Sigmoid colon (tissue), 4 donors: ENCODE measurements at regions not wholly inside any gene's neighbourhood (a gene's known extent, or its start where the extent isn't known, plus 50 kb on each side); places are given as distances from the start of the nearest gene placed in this dataset.

Experiments
- EP300 ChIP-seq, 4 donors: sonication (generic); formaldehyde crosslinking; IDR thresholded peaks; one replicate each; pipeline ENCODE4 v1.6.1; 2017; ENCODE audit warnings: antibody characterized with exemption in 4 of 4
- POLR2A ChIP-seq, 2 donors: fragments of 450-650 bp; IDR thresholded peaks; one replicate each; pipeline ENCODE4 v1.6.1; 2016; ENCODE audit warnings: antibody characterized with exemption in 2 of 2, mild to moderate bottlenecking in 2 of 2, moderate library complexity in 2 of 2
- POLR2AphosphoS5 ChIP-seq, 4 donors: sonication (generic); formaldehyde crosslinking; IDR thresholded peaks; one replicate each; pipeline ENCODE4 v1.6.1; 2017; ENCODE audit warnings: antibody characterized with exemption in 4 of 4
- TF ChIP-seq, protein P1 (sequence below), 4 experiments: fragments of 450-650 bp in 3 of 4; fragments of 200-600 bp in 1 of 4; IDR thresholded peaks; one replicate each; pipeline ENCODE4 v1.5.1; 2016 to 2019; ENCODE audit warnings: antibody characterized with exemption in 4 of 4, mild to moderate bottlenecking in 3 of 4, moderate library complexity in 2 of 4

DNA sequence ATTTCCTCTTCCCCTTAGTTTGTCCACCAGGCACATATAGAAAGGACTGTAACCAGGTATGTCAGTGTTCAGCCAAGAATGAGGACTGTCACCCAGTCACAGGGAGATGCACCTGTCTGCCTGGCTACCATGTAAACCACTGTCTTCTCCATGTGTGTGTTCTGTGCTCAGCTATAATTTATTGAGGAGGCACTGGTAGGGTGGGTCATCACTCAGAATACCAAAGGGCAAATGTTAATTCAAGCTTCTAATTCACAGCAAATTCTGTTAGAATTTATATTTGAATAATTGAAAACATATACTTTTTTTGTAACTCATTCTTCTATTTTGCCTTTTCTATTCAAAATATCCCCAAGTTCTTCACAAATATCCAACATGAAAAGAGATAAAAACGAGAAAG is 780.4 kb downstream of the MECOM start:
- TF ChIP-seq, protein P1, sequence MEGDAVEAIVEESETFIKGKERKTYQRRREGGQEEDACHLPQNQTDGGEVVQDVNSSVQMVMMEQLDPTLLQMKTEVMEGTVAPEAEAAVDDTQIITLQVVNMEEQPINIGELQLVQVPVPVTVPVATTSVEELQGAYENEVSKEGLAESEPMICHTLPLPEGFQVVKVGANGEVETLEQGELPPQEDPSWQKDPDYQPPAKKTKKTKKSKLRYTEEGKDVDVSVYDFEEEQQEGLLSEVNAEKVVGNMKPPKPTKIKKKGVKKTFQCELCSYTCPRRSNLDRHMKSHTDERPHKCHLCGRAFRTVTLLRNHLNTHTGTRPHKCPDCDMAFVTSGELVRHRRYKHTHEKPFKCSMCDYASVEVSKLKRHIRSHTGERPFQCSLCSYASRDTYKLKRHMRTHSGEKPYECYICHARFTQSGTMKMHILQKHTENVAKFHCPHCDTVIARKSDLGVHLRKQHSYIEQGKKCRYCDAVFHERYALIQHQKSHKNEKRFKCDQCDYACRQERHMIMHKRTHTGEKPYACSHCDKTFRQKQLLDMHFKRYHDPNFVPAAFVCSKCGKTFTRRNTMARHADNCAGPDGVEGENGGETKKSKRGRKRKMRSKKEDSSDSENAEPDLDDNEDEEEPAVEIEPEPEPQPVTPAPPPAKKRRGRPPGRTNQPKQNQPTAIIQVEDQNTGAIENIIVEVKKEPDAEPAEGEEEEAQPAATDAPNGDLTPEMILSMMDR (IDR thresholded peaks at IDR 0.05): no peak
- TF ChIP-seq POLR2A (IDR thresholded peaks at IDR 0.05) (no peak), POLR2AphosphoS5 (IDR thresholded peaks at IDR 0.05) (no peak), EP300 (IDR thresholded peaks at IDR 0.05) (no peak)
